ENCODE measurements at regions not wholly inside any gene's neighbourhood (a gene's known extent, or its start where the extent isn't known, plus 50 kb on each side); places are given as distances from the start of the nearest gene placed in this dataset.

GRCh38 chr2:175449616-175450015 is 268.1 kb upstream of the ATP5MC3 start:
- Histone ChIP-seq H3K4me1 (ENCODE audit: control insufficient read depth, extremely low read depth, insufficient read depth, low read length) (no peaks in the 10 kb centered on the region), H4K20me1 (replicated peaks; ENCODE audit: control insufficient read depth, extremely low read depth, insufficient read depth, low read length) (no peaks in the 10 kb centered on the region), H3K27me3 (ENCODE audit: control insufficient read depth in 2 of 2, insufficient read depth in 2 of 2, low read length in 2 of 2) (no peaks in the 10 kb centered on the region), H3K27ac (ENCODE audit: insufficient read depth, low read depth, low read length) (no peak overlapping the region), H3K4me3 (replicated peaks in 1 of 3; ENCODE audit: insufficient read depth in 1 of 3, low read depth in 1 of 3, low read length in 3 of 3) (no peak overlapping the region), H3K9ac (replicated peaks; ENCODE audit: extremely low read depth, insufficient read depth, low read length) (no peak overlapping the region), H3K79me2 (ENCODE audit: control insufficient read depth, insufficient read depth, low read length) (no peaks in the 10 kb centered on the region), H3K9me3 (replicated peaks; ENCODE audit: control insufficient read depth, insufficient read depth, low read length) (no peaks in the 10 kb centered on the region), H3K4me2 (ENCODE audit: insufficient read depth, low read length) (no peak overlapping the region), H2AFZ (ENCODE audit: low read depth, low read length) (no peak overlapping the region), H3K36me3 (ENCODE audit: control insufficient read depth in 2 of 2, extremely low read depth in 1 of 2, insufficient read depth in 2 of 2, low read length in 2 of 2) (no peaks in the 10 kb centered on the region), H3K9me1 (replicated peaks; ENCODE audit: control insufficient read depth, extremely low read depth, insufficient read depth, low read length) (no peaks in the 10 kb centered on the region)
- DNase-seq (ENCODE audit: low read depth, low spot score) = no peak
- ChIA-PET CTCF (no interaction called here), POLR2A (no interaction called here)
- dilution Hi-C loops (cut with MboI; ENCODE audit: extremely low pct_ligation_motif_present, low sequenced_read_pairs) = no loop called here
- no peak for FAIRE-seq
- intact Hi-C loops (cut with micrococcal nuclease) = no loop called here
- no peak for TF ChIP-seq POLR2A (IDR thresholded peaks at IDR 0.05; ENCODE audit: low read depth, low read length)
- no peak for TF ChIP-seq MYC (IDR thresholded peaks at IDR 0.05; ENCODE audit: low read depth, low read length)
- TF ChIP-seq GATA2 (IDR thresholded peaks at IDR 0.05; ENCODE audit: insufficient read depth, insufficient read length, low read depth, low read length) = no peak
- no peak for TF ChIP-seq EZH2 (IDR thresholded peaks at IDR 0.05; ENCODE audit: borderline replicate concordance, low read depth, low read length, severe bottlenecking)
- no peak for TF ChIP-seq POLR2AphosphoS5 (IDR thresholded peaks at IDR 0.05; ENCODE audit: insufficient read depth, low read depth, low read length)
- no peak for TF ChIP-seq CTCF (IDR thresholded peaks at IDR 0.05; ENCODE audit: extremely low read depth in 1 of 2, insufficient read depth in 1 of 2, low read depth in 1 of 2, low read length in 2 of 2)
- no peak for TF ChIP-seq JUN (IDR thresholded peaks at IDR 0.05; ENCODE audit: borderline replicate concordance, insufficient read depth, insufficient read length, low read depth)
- no peak for TF ChIP-seq MAX (IDR thresholded peaks at IDR 0.05; ENCODE audit: insufficient read depth, insufficient read length)
- no peak for TF ChIP-seq FOS (IDR thresholded peaks at IDR 0.05; ENCODE audit: borderline replicate concordance, insufficient read depth, low read length)
- no TSS peak for BruUV-seq (replicated peaks)

All from endothelial cell of umbilical vein (primary cell).